Loucy (cell line): ENCODE measurements at regions not wholly inside any gene's neighbourhood (a gene's known extent, or its start where the extent isn't known, plus 50 kb on each side); places are given as distances from the start of the nearest gene placed in this dataset.

Experiments used
- H2AFZ ChIP-seq: fragments of 200-600 bp; sonication (generic); 2 replicates; pipeline ENCODE4 v1.6.0; 2016; ENCODE audit warnings: antibody characterized with exemption, mild to moderate bottlenecking, low read length, moderate library complexity
- H3F3A ChIP-seq: fragments of 200-600 bp; 2 replicates; pipeline ENCODE4 v1.6.0; 2016; ENCODE audit warnings: antibody characterized with exemption, low read depth, mild to moderate bottlenecking
- H3K27me3 ChIP-seq: fragments of 200-600 bp; sonication (generic); 2 replicates; pipeline ENCODE4 v1.6.1; 2014; ENCODE audit warnings: low read length, mild to moderate bottlenecking; ENCODE audit not compliant: insufficient read depth, poor library complexity, severe bottlenecking
- H3K36me3 ChIP-seq: fragments of 200-600 bp; sonication (generic); 2 replicates; pipeline ENCODE4 v1.6.1; 2016; ENCODE audit warnings: low read length; ENCODE audit not compliant: insufficient read depth
- H3K4me1 ChIP-seq: fragments of 200-600 bp; sonication (generic); 2 replicates; pipeline ENCODE4 v1.5.1; 2014; ENCODE audit warnings: low read length, mild to moderate bottlenecking; ENCODE audit not compliant: insufficient read depth, poor library complexity, severe bottlenecking
- H3K4me2 ChIP-seq: fragments of 200-600 bp; sonication (generic); 2 replicates; pipeline ENCODE4 v1.6.0; 2014; ENCODE audit warnings: antibody characterized with exemption, low read length, low read depth, mild to moderate bottlenecking; ENCODE audit not compliant: poor library complexity, severe bottlenecking
- H3K4me3 ChIP-seq: fragments of 200-600 bp; sonication (generic); 2 replicates; pipeline ENCODE4 v1.5.1; 2014; ENCODE audit warnings: low read length, mild to moderate bottlenecking, mixed read lengths; ENCODE audit not compliant: poor library complexity, severe bottlenecking
- H3K79me2 ChIP-seq: fragments of 200-600 bp; sonication (generic); 2 replicates; pipeline ENCODE4 v1.6.1; 2014; ENCODE audit warnings: low read length; ENCODE audit not compliant: insufficient read depth
- H3K9ac ChIP-seq: fragments of 200-600 bp; sonication (generic); 2 replicates; pipeline ENCODE4 v1.6.0; 2014; ENCODE audit warnings: mild to moderate bottlenecking, low read depth, low read length, moderate library complexity; ENCODE audit not compliant: poor library complexity, severe bottlenecking
- H3K9me2 ChIP-seq: fragments of 200-600 bp; sonication (generic); replicated peaks from 2 replicates; pipeline ENCODE4 v1.6.1; 2016; ENCODE audit warnings: low read depth, low read length, mixed read lengths
- H3K9me3 ChIP-seq: fragments of 200-600 bp; sonication (generic); 2 replicates; pipeline ENCODE4 v1.6.1; 2014; ENCODE audit warnings: mild to moderate bottlenecking, antibody characterized with exemption, low read length, low read depth; ENCODE audit not compliant: insufficient read depth
- H4K20me1 ChIP-seq: fragments of 200-600 bp; sonication (generic); 2 replicates; pipeline ENCODE4 v1.6.0; 2014; ENCODE audit warnings: antibody characterized with exemption, low read length, mild to moderate bottlenecking; ENCODE audit not compliant: insufficient read depth, poor library complexity, severe bottlenecking
- CTCF ChIP-seq: fragments of 200-600 bp; sonication (generic); conservative IDR thresholded peaks from 2 replicates; pipeline ENCODE4 v1.5.1; 2014; ENCODE audit warnings: mild to moderate bottlenecking, antibody characterized with exemption, low read length
- EZH2phosphoT487 ChIP-seq: fragments of 200-600 bp; IDR thresholded peaks from 2 replicates; pipeline ENCODE4 v1.6.1; 2018; ENCODE audit warnings: antibody characterized with exemption, mild to moderate bottlenecking, moderate library complexity, borderline replicate concordance

- no peak overlapping the region for H3K4me3 ChIP-seq
- no peaks in the 10 kb centered on the region for H4K20me1 ChIP-seq
- no peaks in the 10 kb centered on the region for H3K79me2 ChIP-seq
- no peak overlapping the region for H3K4me2 ChIP-seq
- H3F3A ChIP-seq = no peaks in the 10 kb centered on the region
- H3K27me3 ChIP-seq = no peaks in the 10 kb centered on the region
- H3K4me1 ChIP-seq = no peaks in the 10 kb centered on the region
- TF ChIP-seq EZH2phosphoT487 (no peak), CTCF (no peak)
- no peak overlapping the region for H2AFZ ChIP-seq
- no peak overlapping the region for H3K9ac ChIP-seq
- H3K9me2 ChIP-seq = no peaks in the 10 kb centered on the region
- no peaks in the 10 kb centered on the region for H3K36me3 ChIP-seq
- no peaks in the 10 kb centered on the region for H3K9me3 ChIP-seq
Observed at GRCh38 chr10:118216571-118217170, 125.5 kb downstream of the FAM204A start.

- H3K4me2 ChIP-seq = no peak overlapping the region
- no peaks in the 10 kb centered on the region for H3K27me3 ChIP-seq
- H3K9me3 ChIP-seq = no peaks in the 10 kb centered on the region
- H3K9ac ChIP-seq = no peak overlapping the region
- H3K36me3 ChIP-seq = no peaks in the 10 kb centered on the region
- H2AFZ ChIP-seq = no peak overlapping the region
- no peak overlapping the region for H3K4me3 ChIP-seq
- no peaks in the 10 kb centered on the region for H3F3A ChIP-seq
- no peaks in the 10 kb centered on the region for H3K9me2 ChIP-seq
- no peaks in the 10 kb centered on the region for H3K79me2 ChIP-seq
- TF ChIP-seq EZH2phosphoT487 (no peak), CTCF (no peak)
- H3K4me1 ChIP-seq = no peaks in the 10 kb centered on the region
- no peaks in the 10 kb centered on the region for H4K20me1 ChIP-seq
Observed at GRCh38 chr10:118216020-118216419, 126.1 kb downstream of the FAM204A start.

- H3K9me2 ChIP-seq = no peaks in the 10 kb centered on the region
- no peak overlapping the region for H3K9ac ChIP-seq
- no peaks in the 10 kb centered on the region for H3K36me3 ChIP-seq
- H3K79me2 ChIP-seq = no peaks in the 10 kb centered on the region
- no peak overlapping the region for H2AFZ ChIP-seq
- H3K4me1 ChIP-seq = no peaks in the 10 kb centered on the region
- no peaks in the 10 kb centered on the region for H3K27me3 ChIP-seq
- no peaks in the 10 kb centered on the region for H3F3A ChIP-seq
- H3K4me3 ChIP-seq = no peak overlapping the region
- TF ChIP-seq CTCF (no peak), EZH2phosphoT487 (no peak)
- no peak overlapping the region for H3K4me2 ChIP-seq
- H3K9me3 ChIP-seq = no peaks in the 10 kb centered on the region
- H4K20me1 ChIP-seq = no peaks in the 10 kb centered on the region
Observed at GRCh38 chr10:118214776-118215175, 127.3 kb downstream of the FAM204A start.
